Activated naive CD4-positive, alpha-beta T cell treated with anti-CD3 and anti-CD28 coated beads, Interleukin-2, amount 50 U/mL, for 72 hours (primary cell): ENCODE measurements at regions not wholly inside any gene's neighbourhood (a gene's known extent, or its start where the extent isn't known, plus 50 kb on each side); places are given as distances from the start of the nearest gene placed in this dataset.

Source experiments
- ATAC-seq, 2 donors: fragments of 150-1000 bp; cut with Tn5 transposase; 2 replicates each; pipeline ENCODE4 v1.10.0; 2021; ENCODE audit warnings: mild to moderate bottlenecking in 2 of 2, moderate library complexity in 2 of 2
- DNase-seq, 2 donors: peaks; one replicate each; pipeline ENCODE4 v3.0.0; 2021 to 2022; ENCODE audit warnings: low spot score in 2 of 2
- H3K27ac Mint-ChIP-seq, 2 donors: one replicate each; pipeline ENCODE4 v1.8.0; 2022; ENCODE audit warnings: mild to moderate bottlenecking in 2 of 2, mixed read lengths in 2 of 2
- H3K36me3 Mint-ChIP-seq, 2 donors: one replicate each; pipeline ENCODE4 v1.8.0; 2022; ENCODE audit warnings: mixed read lengths in 2 of 2
- H3K9me3 Mint-ChIP-seq, 2 donors: one replicate each; pipeline ENCODE4 v1.8.0; 2022; ENCODE audit warnings: mixed read lengths in 2 of 2

- DNase-seq (no peak), ATAC-seq (no peak)
- Mint-ChIP-seq H3K36me3 (no peaks in the 10 kb centered on the region), H3K9me3 (no peaks in the 10 kb centered on the region), H3K27ac (no peak overlapping the region)
Measured at GRCh38 chr5:88483964-88484672, 215.5 kb upstream of the TMEM161B start.

GRCh38 chr5:88480801-88481499 lies 212.3 kb upstream of the TMEM161B start:
- Mint-ChIP-seq H3K36me3 (no peaks in the 10 kb centered on the region), H3K9me3 (no peaks in the 10 kb centered on the region)
- no peak for ATAC-seq

GRCh38 chr5:88480245-88480644 lies 211.6 kb upstream of the TMEM161B start:
- Mint-ChIP-seq H3K27ac (no peak overlapping the region), H3K36me3 (no peaks in the 10 kb centered on the region), H3K9me3 (no peaks in the 10 kb centered on the region)
- DNase-seq (no peak), ATAC-seq (no peak)

More at GRCh38 chr5:88480801-88481499, 212.3 kb upstream of the TMEM161B start:
- no peak for DNase-seq
- no peak overlapping the region for H3K27ac Mint-ChIP-seq

- ATAC-seq = no peak
- Mint-ChIP-seq H3K27ac (no peak overlapping the region), H3K9me3 (peaks cover 5 to 6% of the 10 kb centered on the region in 2 donors)
Measured at GRCh38 chr5:88474574-88474973, 205.9 kb upstream of the TMEM161B start.

GRCh38 chr5:88470745-88471144 lies 202.1 kb upstream of the TMEM161B start:
- ATAC-seq = no peak
- peaks cover 0 to 5% of the 10 kb centered on the region in 2 donors for H3K36me3 Mint-ChIP-seq
- DNase-seq = no peak
- no peak overlapping the region for H3K27ac Mint-ChIP-seq
- peaks cover 5 to 6% of the 10 kb centered on the region in 2 donors for H3K9me3 Mint-ChIP-seq

More at GRCh38 chr5:88474574-88474973, 205.9 kb upstream of the TMEM161B start:
- no peak for DNase-seq
- peaks cover 0 to 5% of the 10 kb centered on the region in 2 donors for H3K36me3 Mint-ChIP-seq

- ATAC-seq = no peak
Measured at GRCh38 chr5:88459971-88460370, 191.3 kb upstream of the TMEM161B start.

GRCh38 chr5:88452820-88453219 lies 184.2 kb upstream of the TMEM161B start:
- DNase-seq (no peak), ATAC-seq (no peak)
- H3K27ac Mint-ChIP-seq = no peak overlapping the region

More at GRCh38 chr5:88459971-88460370, 191.3 kb upstream of the TMEM161B start:
- no peaks in the 10 kb centered on the region for H3K9me3 Mint-ChIP-seq
- DNase-seq = no peak
- no peak overlapping the region for H3K27ac Mint-ChIP-seq
- no peaks in the 10 kb centered on the region for H3K36me3 Mint-ChIP-seq

GRCh38 chr5:88450239-88450638 lies 181.6 kb upstream of the TMEM161B start:
- no peaks in the 10 kb centered on the region for H3K36me3 Mint-ChIP-seq
- no peak overlapping the region for H3K27ac Mint-ChIP-seq
- ATAC-seq (no peak), DNase-seq (no peak)
- no peaks in the 10 kb centered on the region for H3K9me3 Mint-ChIP-seq

More at GRCh38 chr5:88452820-88453219, 184.2 kb upstream of the TMEM161B start:
- Mint-ChIP-seq H3K9me3 (no peaks in the 10 kb centered on the region), H3K36me3 (no peaks in the 10 kb centered on the region)

GRCh38 chr5:88438006-88438405 lies 169.4 kb upstream of the TMEM161B start:
- DNase-seq (no peak), ATAC-seq (no peak)
- H3K9me3 Mint-ChIP-seq = no peaks in the 10 kb centered on the region
- no peak overlapping the region for H3K27ac Mint-ChIP-seq
- H3K36me3 Mint-ChIP-seq = no peaks in the 10 kb centered on the region

- H3K27ac Mint-ChIP-seq = no peak overlapping the region
- no peaks in the 10 kb centered on the region for H3K36me3 Mint-ChIP-seq
- H3K9me3 Mint-ChIP-seq = no peaks in the 10 kb centered on the region
- no peak for DNase-seq
- ATAC-seq = no peak
Measured at GRCh38 chr5:88436290-88436689, 167.6 kb upstream of the TMEM161B start.

GRCh38 chr5:88428633-88429032 lies 160.0 kb upstream of the TMEM161B start:
- no peak for DNase-seq

GRCh38 chr5:88426441-88426840 lies 157.8 kb upstream of the TMEM161B start:
- no peaks in the 10 kb centered on the region for H3K36me3 Mint-ChIP-seq
- H3K9me3 Mint-ChIP-seq = no peaks in the 10 kb centered on the region
- ATAC-seq (no peak), DNase-seq (no peak)
- no peak overlapping the region for H3K27ac Mint-ChIP-seq

More at GRCh38 chr5:88428633-88429032, 160.0 kb upstream of the TMEM161B start:
- H3K27ac Mint-ChIP-seq = no peak overlapping the region
- no peaks in the 10 kb centered on the region for H3K36me3 Mint-ChIP-seq
- ATAC-seq = no peak
- no peaks in the 10 kb centered on the region for H3K9me3 Mint-ChIP-seq

GRCh38 chr5:88425124-88425523 lies 156.5 kb upstream of the TMEM161B start:
- no peak overlapping the region for H3K27ac Mint-ChIP-seq
- ATAC-seq = no peak
- no peak for DNase-seq
- H3K9me3 Mint-ChIP-seq = no peaks in the 10 kb centered on the region
- H3K36me3 Mint-ChIP-seq = no peaks in the 10 kb centered on the region

- DNase-seq (no peak), ATAC-seq (no peak)
- Mint-ChIP-seq H3K9me3 (no peaks in the 10 kb centered on the region), H3K27ac (no peak overlapping the region), H3K36me3 (no peaks in the 10 kb centered on the region)
Measured at GRCh38 chr5:88419931-88420330, 151.3 kb upstream of the TMEM161B start.

GRCh38 chr5:88407341-88407740 lies 138.7 kb upstream of the TMEM161B start:
- DNase-seq (no peak), ATAC-seq (no peak)
- H3K36me3 Mint-ChIP-seq = no peaks in the 10 kb centered on the region
- no peak overlapping the region for H3K27ac Mint-ChIP-seq
- H3K9me3 Mint-ChIP-seq = no peaks in the 10 kb centered on the region

- no peaks in the 10 kb centered on the region for H3K36me3 Mint-ChIP-seq
- no peaks in the 10 kb centered on the region for H3K9me3 Mint-ChIP-seq
- ATAC-seq = no peak
- no peak overlapping the region for H3K27ac Mint-ChIP-seq
- no peak for DNase-seq
Measured at GRCh38 chr5:88405783-88406182, 137.1 kb upstream of the TMEM161B start.

GRCh38 chr5:88404405-88404804 lies 135.8 kb upstream of the TMEM161B start:
- no peak for DNase-seq
- H3K36me3 Mint-ChIP-seq = no peaks in the 10 kb centered on the region
- no peak for ATAC-seq
- no peaks in the 10 kb centered on the region for H3K9me3 Mint-ChIP-seq
- no peak overlapping the region for H3K27ac Mint-ChIP-seq

- no peak for ATAC-seq
- Mint-ChIP-seq H3K27ac (no peak overlapping the region), H3K9me3 (no peaks in the 10 kb centered on the region), H3K36me3 (no peaks in the 10 kb centered on the region)
- no peak for DNase-seq
Measured at GRCh38 chr5:88401686-88402085, 133.0 kb upstream of the TMEM161B start.
